ENCODE measurements at regions not wholly inside any gene's neighbourhood (a gene's known extent, or its start where the extent isn't known, plus 50 kb on each side); places are given as distances from the start of the nearest gene placed in this dataset.

DNA sequence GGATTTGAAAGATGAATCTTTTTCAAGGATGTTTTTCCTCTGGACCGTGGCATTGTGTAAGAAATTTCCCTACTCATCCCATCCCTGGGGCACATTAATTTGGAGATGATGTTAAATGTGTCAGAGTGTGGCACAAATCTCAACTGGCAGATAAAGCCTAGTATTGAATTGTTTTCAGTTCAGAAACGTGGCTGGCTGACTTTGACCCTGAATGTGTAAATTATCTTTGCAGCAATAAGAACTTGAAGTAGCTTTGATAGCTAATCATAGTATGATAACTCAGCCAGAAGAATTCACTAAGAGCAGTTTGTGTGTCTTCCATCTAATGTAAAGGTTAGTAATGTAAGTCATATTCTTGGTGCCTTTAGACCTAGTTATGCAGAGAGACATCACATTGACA lies 238.4 kb upstream of the DMRT1 start:
- TF ChIP-seq ZNF274 (CRISPR knock-in tag; IDR thresholded peaks at IDR 0.05) (no peak), MAF1 (CRISPR knock-in tag; IDR thresholded peaks at IDR 0.05; ENCODE audit: borderline replicate concordance) (no peak), ZNF451 (CRISPR knock-in tag; IDR thresholded peaks at IDR 0.05) (no peak), ISX (CRISPR knock-in tag; conservative IDR thresholded peaks at IDR 0.05) (no peak), ZBTB1 (CRISPR knock-in tag; IDR thresholded peaks at IDR 0.05; ENCODE audit: borderline replicate concordance) (no peak), TBP (CRISPR knock-in tag; IDR thresholded peaks at IDR 0.05) (no peak), ZNF121 (CRISPR knock-in tag; IDR thresholded peaks at IDR 0.05) (no peak)
- CTCF ChIA-PET (ENCODE audit: low intra/inter-chr PET ratio, low total read pairs), result no interaction called here
- Histone ChIP-seq H3K4me1 (ENCODE audit: insufficient read depth, low read length) (no peaks in the 10 kb centered on the region), H3K9me3 (ENCODE audit: low read length) (no peaks in the 10 kb centered on the region), H3K27ac (ENCODE audit: extremely low read length, insufficient read depth, low read length) (no peak overlapping the region), H4K20me1 (ENCODE audit: insufficient read depth, low read length) (no peaks in the 10 kb centered on the region), H3K79me2 (ENCODE audit: insufficient read depth, low read length) (no peaks in the 10 kb centered on the region), H3K4me2 (ENCODE audit: low read depth, low read length) (no peak overlapping the region), H2AFZ (ENCODE audit: low read length) (no peak overlapping the region), H3K36me3 (replicated peaks in 1 of 2; ENCODE audit: control insufficient read depth in 1 of 2, insufficient read depth in 2 of 2, low read length in 2 of 2) (no peaks in the 10 kb centered on the region), H3K4me3 (replicated peaks in 1 of 3; ENCODE audit: insufficient read depth in 1 of 3, low read depth in 2 of 3, low read length in 3 of 3) (no peak overlapping the region), H3K27me3 (ENCODE audit: control insufficient read depth in 1 of 2, insufficient read depth in 2 of 2, low read length in 2 of 2) (no peaks in the 10 kb centered on the region), H3K9ac (ENCODE audit: insufficient read depth, low read depth, low read length) (no peak overlapping the region)
- POLR2A ChIA-PET, result no interaction called here
- in situ Hi-C loops (cut with HindIII; ENCODE audit: extremely low pct_ligation_motif_present, low pct_unique_long_range_greater_than_20kb), result no loop called here
- intact Hi-C loops (cut with micrococcal nuclease; ENCODE audit: unreplicated experiment), result no loop called here
- no peak for FAIRE-seq
- WGBS (ENCODE audit: low lambda C conversion rate), result 20% methylated on average over 2 of the region's 2 CpGs
- DNase-seq (ENCODE audit: low spot score), result no peak
- ATAC-seq, result no peak
- no TSS peak for BruUV-seq (replicated peaks)

DNA sequence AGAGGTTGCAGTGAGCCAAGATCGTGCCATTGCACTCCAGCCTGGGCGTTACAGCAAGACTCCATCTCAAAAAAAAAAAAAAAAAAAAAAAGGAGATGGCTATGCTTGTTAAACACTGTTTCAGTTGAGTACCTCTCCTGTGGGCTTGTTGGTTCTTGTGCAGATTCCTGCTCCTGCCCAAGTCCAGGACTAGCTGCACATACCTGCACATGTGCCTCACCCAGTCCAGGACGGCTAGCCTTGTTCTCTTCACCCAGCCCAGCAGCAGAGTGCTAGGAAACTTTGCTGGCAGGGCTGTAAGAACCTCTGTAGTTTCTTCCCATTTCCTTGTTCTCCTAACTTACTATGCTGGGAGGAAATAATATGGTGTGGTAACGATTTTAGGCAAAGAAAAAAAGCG lies 234.1 kb upstream of the DMRT1 start:
- Histone ChIP-seq H3K79me2 (ENCODE audit: insufficient read depth, low read length) (no peaks in the 10 kb centered on the region), H3K27ac (ENCODE audit: extremely low read length, insufficient read depth, low read length) (no peak overlapping the region), H2AFZ (ENCODE audit: low read length) (no peak overlapping the region), H3K4me1 (ENCODE audit: insufficient read depth, low read length) (peaks cover 4% of the 10 kb centered on the region; the same call in 1 of the 2 replicates), H3K9me3 (ENCODE audit: low read length) (no peaks in the 10 kb centered on the region), H3K36me3 (replicated peaks in 1 of 2; ENCODE audit: control insufficient read depth in 1 of 2, insufficient read depth in 2 of 2, low read length in 2 of 2) (no peaks in the 10 kb centered on the region), H4K20me1 (ENCODE audit: insufficient read depth, low read length) (no peaks in the 10 kb centered on the region), H3K9ac (ENCODE audit: insufficient read depth, low read depth, low read length) (no peak overlapping the region), H3K4me3 (replicated peaks in 1 of 3; ENCODE audit: insufficient read depth in 1 of 3, low read depth in 2 of 3, low read length in 3 of 3) (no peak overlapping the region), H3K27me3 (ENCODE audit: control insufficient read depth in 1 of 2, insufficient read depth in 2 of 2, low read length in 2 of 2) (no peaks in the 10 kb centered on the region), H3K4me2 (ENCODE audit: low read depth, low read length) (no peak overlapping the region)
- intact Hi-C loops (cut with micrococcal nuclease; ENCODE audit: unreplicated experiment), result no loop called here
- no peak for ATAC-seq
- WGBS (ENCODE audit: low lambda C conversion rate), result 35% methylated on average over 5 of the region's 5 CpGs
- DNase-seq (ENCODE audit: low spot score), result no peak
- FAIRE-seq, result no peak
- CTCF ChIA-PET (ENCODE audit: low intra/inter-chr PET ratio, low total read pairs), result no interaction called here
- POLR2A ChIA-PET, result no interaction called here
- in situ Hi-C loops (cut with HindIII; ENCODE audit: extremely low pct_ligation_motif_present, low pct_unique_long_range_greater_than_20kb), result no loop called here
- no TSS peak for BruUV-seq (replicated peaks)
- TF ChIP-seq, protein P1, sequence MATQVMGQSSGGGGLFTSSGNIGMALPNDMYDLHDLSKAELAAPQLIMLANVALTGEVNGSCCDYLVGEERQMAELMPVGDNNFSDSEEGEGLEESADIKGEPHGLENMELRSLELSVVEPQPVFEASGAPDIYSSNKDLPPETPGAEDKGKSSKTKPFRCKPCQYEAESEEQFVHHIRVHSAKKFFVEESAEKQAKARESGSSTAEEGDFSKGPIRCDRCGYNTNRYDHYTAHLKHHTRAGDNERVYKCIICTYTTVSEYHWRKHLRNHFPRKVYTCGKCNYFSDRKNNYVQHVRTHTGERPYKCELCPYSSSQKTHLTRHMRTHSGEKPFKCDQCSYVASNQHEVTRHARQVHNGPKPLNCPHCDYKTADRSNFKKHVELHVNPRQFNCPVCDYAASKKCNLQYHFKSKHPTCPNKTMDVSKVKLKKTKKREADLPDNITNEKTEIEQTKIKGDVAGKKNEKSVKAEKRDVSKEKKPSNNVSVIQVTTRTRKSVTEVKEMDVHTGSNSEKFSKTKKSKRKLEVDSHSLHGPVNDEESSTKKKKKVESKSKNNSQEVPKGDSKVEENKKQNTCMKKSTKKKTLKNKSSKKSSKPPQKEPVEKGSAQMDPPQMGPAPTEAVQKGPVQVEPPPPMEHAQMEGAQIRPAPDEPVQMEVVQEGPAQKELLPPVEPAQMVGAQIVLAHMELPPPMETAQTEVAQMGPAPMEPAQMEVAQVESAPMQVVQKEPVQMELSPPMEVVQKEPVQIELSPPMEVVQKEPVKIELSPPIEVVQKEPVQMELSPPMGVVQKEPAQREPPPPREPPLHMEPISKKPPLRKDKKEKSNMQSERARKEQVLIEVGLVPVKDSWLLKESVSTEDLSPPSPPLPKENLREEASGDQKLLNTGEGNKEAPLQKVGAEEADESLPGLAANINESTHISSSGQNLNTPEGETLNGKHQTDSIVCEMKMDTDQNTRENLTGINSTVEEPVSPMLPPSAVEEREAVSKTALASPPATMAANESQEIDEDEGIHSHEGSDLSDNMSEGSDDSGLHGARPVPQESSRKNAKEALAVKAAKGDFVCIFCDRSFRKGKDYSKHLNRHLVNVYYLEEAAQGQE (IDR thresholded peaks at IDR 0.05; ENCODE audit: borderline replicate concordance in 1 of 2, low read depth in 1 of 2, low read length in 2 of 2), result no peak
- no peak for TF ChIP-seq SETDB1 (CRISPR knock-in tag; IDR thresholded peaks at IDR 0.05; ENCODE audit: borderline replicate concordance)
- TF ChIP-seq, protein P2, sequence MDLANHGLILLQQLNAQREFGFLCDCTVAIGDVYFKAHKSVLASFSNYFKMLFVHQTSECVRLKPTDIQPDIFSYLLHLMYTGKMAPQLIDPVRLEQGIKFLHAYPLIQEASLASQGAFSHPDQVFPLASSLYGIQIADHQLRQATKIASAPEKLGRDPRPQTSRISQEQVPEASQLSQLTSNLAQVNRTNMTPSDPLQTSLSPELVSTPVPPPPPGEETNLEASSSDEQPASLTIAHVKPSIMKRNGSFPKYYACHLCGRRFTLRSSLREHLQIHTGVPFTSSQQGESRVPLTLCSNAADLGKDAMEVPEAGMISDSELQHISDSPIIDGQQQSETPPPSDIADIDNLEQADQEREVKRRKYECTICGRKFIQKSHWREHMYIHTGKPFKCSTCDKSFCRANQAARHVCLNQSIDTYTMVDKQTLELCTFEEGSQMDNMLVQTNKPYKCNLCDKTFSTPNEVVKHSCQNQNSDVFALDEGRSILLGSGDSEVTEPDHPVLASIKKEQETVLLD (CRISPR knock-in tag; IDR thresholded peaks at IDR 0.05; ENCODE audit: low read depth), result no peak
- TF ChIP-seq ZNF10 (CRISPR knock-in tag; IDR thresholded peaks at IDR 0.05; ENCODE audit: borderline replicate concordance, low read depth), result no peak
- TF ChIP-seq, protein P3, sequence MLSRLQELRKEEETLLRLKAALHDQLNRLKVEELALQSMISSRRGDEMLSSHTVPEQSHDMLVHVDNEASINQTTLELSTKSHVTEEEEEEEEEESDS (CRISPR knock-in tag; IDR thresholded peaks at IDR 0.05; ENCODE audit: borderline replicate concordance), result no peak
- TF ChIP-seq, protein P4, sequence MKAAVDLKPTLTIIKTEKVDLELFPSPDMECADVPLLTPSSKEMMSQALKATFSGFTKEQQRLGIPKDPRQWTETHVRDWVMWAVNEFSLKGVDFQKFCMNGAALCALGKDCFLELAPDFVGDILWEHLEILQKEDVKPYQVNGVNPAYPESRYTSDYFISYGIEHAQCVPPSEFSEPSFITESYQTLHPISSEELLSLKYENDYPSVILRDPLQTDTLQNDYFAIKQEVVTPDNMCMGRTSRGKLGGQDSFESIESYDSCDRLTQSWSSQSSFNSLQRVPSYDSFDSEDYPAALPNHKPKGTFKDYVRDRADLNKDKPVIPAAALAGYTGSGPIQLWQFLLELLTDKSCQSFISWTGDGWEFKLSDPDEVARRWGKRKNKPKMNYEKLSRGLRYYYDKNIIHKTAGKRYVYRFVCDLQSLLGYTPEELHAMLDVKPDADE (CRISPR knock-in tag; IDR thresholded peaks at IDR 0.05), result no peak
- TF ChIP-seq ATRX (CRISPR knock-in tag; IDR thresholded peaks at IDR 0.05; ENCODE audit: borderline replicate concordance), result no peak

All from HepG2 (cell line).